ENCODE measurements at regions not wholly inside any gene's neighbourhood (a gene's known extent, or its start where the extent isn't known, plus 50 kb on each side); places are given as distances from the start of the nearest gene placed in this dataset.

DNA sequence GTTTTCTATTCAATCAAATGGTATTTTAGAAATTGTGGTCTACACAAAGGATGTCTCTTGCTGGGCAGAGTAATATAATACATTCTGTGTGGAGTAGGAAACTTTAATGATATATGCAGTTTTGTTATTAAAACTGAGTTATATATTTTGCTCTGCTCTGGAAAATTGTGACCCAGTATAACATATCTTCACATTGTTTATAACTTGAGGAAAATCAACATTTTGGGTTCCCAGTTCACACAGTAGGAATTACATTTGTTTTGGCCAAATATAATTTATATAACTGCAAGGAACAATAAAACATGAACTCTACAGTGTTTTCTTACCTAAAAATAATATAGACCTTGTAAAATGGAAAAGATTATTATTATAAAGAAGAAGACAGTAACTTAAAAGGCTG, 372.4 kb downstream of the OSR1 start:
- no peak overlapping the region for H3K4me3 ChIP-seq (ENCODE audit: low read length)
- no peaks in the 10 kb centered on the region for H4K20me1 ChIP-seq (ENCODE audit: insufficient read depth)
- no peaks in the 10 kb centered on the region for H3K79me2 ChIP-seq (replicated peaks; ENCODE audit: insufficient read depth, low read length)
- no peaks in the 10 kb centered on the region for H3F3A ChIP-seq (ENCODE audit: insufficient read depth, low read length, poor library complexity, severe bottlenecking)
- H2AFZ ChIP-seq (ENCODE audit: low read depth, low read length): no peak overlapping the region
- H3K9me2 ChIP-seq (ENCODE audit: insufficient read depth, low read length): no peaks in the 10 kb centered on the region
- no peak overlapping the region for H3K9ac ChIP-seq (ENCODE audit: low read length)
- H3K9me3 ChIP-seq (ENCODE audit: low read length): no peaks in the 10 kb centered on the region
- H3K36me3 ChIP-seq (ENCODE audit: insufficient read depth, low read length): no peaks in the 10 kb centered on the region
- H3K4me2 ChIP-seq (ENCODE audit: low read length): no peak overlapping the region
- TF ChIP-seq REST (IDR thresholded peaks at IDR 0.05; ENCODE audit: borderline replicate concordance) (no peak), MXI1 (conservative IDR thresholded peaks at IDR 0.05; ENCODE audit: poor library complexity, severe bottlenecking) (no peak), EZH2 (IDR thresholded peaks at IDR 0.05; ENCODE audit: borderline replicate concordance, insufficient read depth, low read length, poor library complexity, severe bottlenecking) (no peak), TAF1 (IDR thresholded peaks at IDR 0.05; ENCODE audit: low read depth) (no peak), RAD21 (conservative IDR thresholded peaks at IDR 0.05) (no peak), SMC3 (conservative IDR thresholded peaks at IDR 0.05; ENCODE audit: poor library complexity) (no peak), EP300 (conservative IDR thresholded peaks at IDR 0.05; ENCODE audit: poor library complexity, severe bottlenecking) (no peak), POLR2AphosphoS5 (IDR thresholded peaks at IDR 0.05) (no peak)
- TF ChIP-seq, protein P1, sequence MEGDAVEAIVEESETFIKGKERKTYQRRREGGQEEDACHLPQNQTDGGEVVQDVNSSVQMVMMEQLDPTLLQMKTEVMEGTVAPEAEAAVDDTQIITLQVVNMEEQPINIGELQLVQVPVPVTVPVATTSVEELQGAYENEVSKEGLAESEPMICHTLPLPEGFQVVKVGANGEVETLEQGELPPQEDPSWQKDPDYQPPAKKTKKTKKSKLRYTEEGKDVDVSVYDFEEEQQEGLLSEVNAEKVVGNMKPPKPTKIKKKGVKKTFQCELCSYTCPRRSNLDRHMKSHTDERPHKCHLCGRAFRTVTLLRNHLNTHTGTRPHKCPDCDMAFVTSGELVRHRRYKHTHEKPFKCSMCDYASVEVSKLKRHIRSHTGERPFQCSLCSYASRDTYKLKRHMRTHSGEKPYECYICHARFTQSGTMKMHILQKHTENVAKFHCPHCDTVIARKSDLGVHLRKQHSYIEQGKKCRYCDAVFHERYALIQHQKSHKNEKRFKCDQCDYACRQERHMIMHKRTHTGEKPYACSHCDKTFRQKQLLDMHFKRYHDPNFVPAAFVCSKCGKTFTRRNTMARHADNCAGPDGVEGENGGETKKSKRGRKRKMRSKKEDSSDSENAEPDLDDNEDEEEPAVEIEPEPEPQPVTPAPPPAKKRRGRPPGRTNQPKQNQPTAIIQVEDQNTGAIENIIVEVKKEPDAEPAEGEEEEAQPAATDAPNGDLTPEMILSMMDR (IDR thresholded peaks at IDR 0.05; ENCODE audit: poor library complexity, severe bottlenecking): no peak
- no peaks in the 10 kb centered on the region for H3K27me3 ChIP-seq (ENCODE audit: insufficient read depth, low read depth, low read length)
- H3K27ac ChIP-seq (ENCODE audit: low read length): no peak overlapping the region

DNA sequence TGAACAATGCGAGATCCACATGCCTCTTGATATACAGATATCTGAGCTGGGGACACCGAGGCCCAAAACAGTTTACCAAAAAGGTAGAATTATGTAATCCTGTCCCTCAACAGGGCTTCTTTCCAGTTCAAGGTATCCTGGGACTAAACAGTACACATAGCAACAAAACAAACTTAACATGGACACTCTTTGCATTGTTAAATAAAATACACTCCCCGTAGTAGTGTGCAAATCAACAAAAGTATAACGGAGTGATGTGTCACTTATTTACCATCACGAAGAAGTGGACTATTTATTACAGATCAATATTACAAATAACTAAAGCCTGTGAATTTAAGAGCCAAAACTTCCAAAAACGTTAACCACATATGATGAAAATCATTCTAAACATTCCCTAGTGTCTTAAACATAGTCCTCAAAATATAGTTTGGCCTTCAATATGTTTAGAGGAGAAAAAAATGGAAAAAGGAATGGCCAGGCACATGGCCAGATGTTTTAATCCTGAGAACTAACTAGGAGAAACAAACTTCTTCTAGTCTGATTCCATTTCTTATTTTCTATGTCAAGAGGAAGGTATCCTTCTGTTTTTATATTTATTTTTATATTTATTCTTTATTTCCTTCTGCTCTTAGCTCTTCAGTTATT, 377.5 kb downstream of the OSR1 start:
- no peak overlapping the region for H2AFZ ChIP-seq (ENCODE audit: low read depth, low read length)
- no peaks in the 10 kb centered on the region for H3K9me3 ChIP-seq (ENCODE audit: low read length)
- no peak overlapping the region for H3K9ac ChIP-seq (ENCODE audit: low read length)
- no peak overlapping the region for H3K4me2 ChIP-seq (ENCODE audit: low read length)
- H3K27me3 ChIP-seq (ENCODE audit: insufficient read depth, low read depth, low read length): no peaks in the 10 kb centered on the region
- no peaks in the 10 kb centered on the region for H3K79me2 ChIP-seq (replicated peaks; ENCODE audit: insufficient read depth, low read length)
- TF ChIP-seq SMC3 (conservative IDR thresholded peaks at IDR 0.05; ENCODE audit: poor library complexity): no peak
- TF ChIP-seq EP300 (conservative IDR thresholded peaks at IDR 0.05; ENCODE audit: poor library complexity, severe bottlenecking): no peak
- TF ChIP-seq, protein P1 (IDR thresholded peaks at IDR 0.05; ENCODE audit: poor library complexity, severe bottlenecking): no peak
- TF ChIP-seq MXI1 (conservative IDR thresholded peaks at IDR 0.05; ENCODE audit: poor library complexity, severe bottlenecking): no peak
- TF ChIP-seq POLR2AphosphoS5 (IDR thresholded peaks at IDR 0.05): no peak
- no peak for TF ChIP-seq RAD21 (conservative IDR thresholded peaks at IDR 0.05)
- TF ChIP-seq REST (IDR thresholded peaks at IDR 0.05; ENCODE audit: borderline replicate concordance): no peak
- no peak for TF ChIP-seq TAF1 (IDR thresholded peaks at IDR 0.05; ENCODE audit: low read depth)
- TF ChIP-seq EZH2 (IDR thresholded peaks at IDR 0.05; ENCODE audit: borderline replicate concordance, insufficient read depth, low read length, poor library complexity, severe bottlenecking): no peak
- no peaks in the 10 kb centered on the region for H3K9me2 ChIP-seq (ENCODE audit: insufficient read depth, low read length)
- no peaks in the 10 kb centered on the region for H3F3A ChIP-seq (ENCODE audit: insufficient read depth, low read length, poor library complexity, severe bottlenecking)
- H3K27ac ChIP-seq (ENCODE audit: low read length): no peak overlapping the region
- no peaks in the 10 kb centered on the region for H4K20me1 ChIP-seq (ENCODE audit: insufficient read depth)
- no peak overlapping the region for H3K4me3 ChIP-seq (ENCODE audit: low read length)
- H3K36me3 ChIP-seq (ENCODE audit: insufficient read depth, low read length): no peaks in the 10 kb centered on the region

Data from neural cell (in vitro differentiated cells).